ENCODE measurements at regions not wholly inside any gene's neighbourhood (a gene's known extent, or its start where the extent isn't known, plus 50 kb on each side); places are given as distances from the start of the nearest gene placed in this dataset.
"Not testable (repeated sequence)": the region's sequence is repeated elsewhere in the genome, so short reads cannot be mapped to it uniquely, and the experiment has no call there.

- no peak for TF ChIP-seq CTCF (IDR thresholded peaks at IDR 0.05; ENCODE audit: insufficient read depth, missing control alignments)
- FAIRE-seq (no peak), DNase-seq (ENCODE audit: insufficient read length, low spot score) (no peak)
These were observed 369.0 kb downstream of the BRD1 start for GRCh38 chr22:49458708-49459099.

- FAIRE-seq (no peak), DNase-seq (ENCODE audit: insufficient read length, low spot score) (no peak)
- TF ChIP-seq CTCF (IDR thresholded peaks at IDR 0.05; ENCODE audit: insufficient read depth, missing control alignments), result no peak
These were observed 369.5 kb downstream of the BRD1 start for GRCh38 chr22:49457946-49458707.

DNA sequence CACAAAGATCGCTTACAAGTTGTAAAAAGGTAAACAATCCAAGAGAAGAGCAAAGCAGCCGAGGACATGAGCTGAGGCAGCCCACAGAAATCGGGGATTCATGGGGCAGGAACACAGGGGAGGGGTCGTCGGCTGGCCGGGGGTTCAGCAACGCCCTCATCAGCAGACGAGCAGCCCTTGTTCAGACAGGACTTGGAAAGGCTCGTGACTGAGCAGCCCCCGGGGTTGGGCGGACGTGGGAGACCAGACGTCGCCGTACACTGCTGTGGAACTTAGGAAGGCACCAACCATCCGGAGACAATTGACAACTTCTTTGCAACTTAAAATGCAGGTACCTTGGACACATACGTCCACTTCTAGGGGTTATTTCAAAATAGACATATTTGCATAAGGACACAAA is 370.5 kb downstream of the BRD1 start:
- no peak for TF ChIP-seq CTCF (IDR thresholded peaks at IDR 0.05; ENCODE audit: insufficient read depth, missing control alignments)
- no peak for FAIRE-seq
- no peak for DNase-seq (ENCODE audit: insufficient read length, low spot score)

GRCh38 chr22:49455595-49455994 is 372.1 kb downstream of the BRD1 start:
- no peak for DNase-seq (ENCODE audit: insufficient read length, low spot score)
- no peak for FAIRE-seq
- no peak for TF ChIP-seq CTCF (IDR thresholded peaks at IDR 0.05; ENCODE audit: insufficient read depth, missing control alignments)

DNA sequence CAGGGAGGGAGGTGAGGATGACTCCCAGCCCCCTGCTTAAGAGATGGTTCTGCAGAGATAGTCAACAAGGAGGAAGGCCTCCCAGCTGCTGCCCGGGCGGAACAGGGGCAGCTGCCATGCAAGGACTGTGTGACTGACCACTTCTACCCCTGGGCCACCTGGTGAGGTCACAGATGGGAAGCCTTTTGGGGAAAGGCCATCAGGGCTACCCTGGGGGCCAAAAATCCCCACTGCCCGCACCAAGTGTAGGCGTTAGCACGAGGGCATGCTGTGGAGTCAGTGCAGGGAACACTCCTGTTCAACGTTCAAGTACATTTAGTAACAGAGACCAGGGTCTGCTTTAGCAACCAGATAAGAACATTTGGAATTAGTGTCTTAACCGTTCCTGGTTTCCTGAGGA is 372.9 kb downstream of the BRD1 start:
- DNase-seq (ENCODE audit: insufficient read length, low spot score) (no peak), FAIRE-seq (no peak)
- TF ChIP-seq CTCF (IDR thresholded peaks at IDR 0.05; ENCODE audit: insufficient read depth, missing control alignments), result no peak

- no peak for FAIRE-seq
These were observed 373.9 kb downstream of the BRD1 start for GRCh38 chr22:49453771-49454170.

DNA sequence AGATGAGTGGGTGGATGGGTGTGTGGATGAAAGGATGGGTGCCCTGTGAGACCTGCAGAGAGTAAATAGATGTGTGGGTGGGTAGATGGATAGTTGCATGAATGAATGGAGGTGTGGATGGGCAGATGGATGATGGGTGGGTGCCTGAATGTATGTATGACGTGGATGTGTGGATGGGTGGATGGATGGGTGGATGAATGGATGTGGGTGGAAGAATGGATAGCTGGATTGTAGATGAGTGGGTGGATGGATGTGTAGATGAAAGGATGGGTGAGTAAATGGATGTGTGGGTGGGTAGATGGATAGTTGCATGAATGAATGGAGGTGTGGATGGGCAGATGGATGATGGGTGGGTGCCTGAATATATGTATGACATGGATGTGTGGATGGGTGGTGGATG is 374.7 kb downstream of the BRD1 start:
- FAIRE-seq, result not testable (repeated sequence)

More at GRCh38 chr22:49453771-49454170, 373.9 kb downstream of the BRD1 start:
- TF ChIP-seq CTCF (IDR thresholded peaks at IDR 0.05; ENCODE audit: insufficient read depth, missing control alignments), result no peak
- no peak for DNase-seq (ENCODE audit: insufficient read length, low spot score)

More for the DNA sequence above, 374.7 kb downstream of the BRD1 start:
- not testable (repeated sequence) for DNase-seq (ENCODE audit: insufficient read length, low spot score)

Data from D721Med (cell line).